HG03045 (cell line): ENCODE measurements at regions not wholly inside any gene's neighbourhood (a gene's known extent, or its start where the extent isn't known, plus 50 kb on each side); places are given as distances from the start of the nearest gene placed in this dataset.
"Not testable (repeated sequence)": the region's sequence is repeated elsewhere in the genome, so short reads cannot be mapped to it uniquely, and the experiment has no call there.

Experiments used
- ATAC-seq: cut with Tn5 transposase; IDR thresholded peaks from one replicate; pipeline ENCODE4 v1.9.1; 2021; ENCODE audit warnings: mild to moderate bottlenecking, moderate library complexity; ENCODE audit not compliant: unreplicated experiment

DNA sequence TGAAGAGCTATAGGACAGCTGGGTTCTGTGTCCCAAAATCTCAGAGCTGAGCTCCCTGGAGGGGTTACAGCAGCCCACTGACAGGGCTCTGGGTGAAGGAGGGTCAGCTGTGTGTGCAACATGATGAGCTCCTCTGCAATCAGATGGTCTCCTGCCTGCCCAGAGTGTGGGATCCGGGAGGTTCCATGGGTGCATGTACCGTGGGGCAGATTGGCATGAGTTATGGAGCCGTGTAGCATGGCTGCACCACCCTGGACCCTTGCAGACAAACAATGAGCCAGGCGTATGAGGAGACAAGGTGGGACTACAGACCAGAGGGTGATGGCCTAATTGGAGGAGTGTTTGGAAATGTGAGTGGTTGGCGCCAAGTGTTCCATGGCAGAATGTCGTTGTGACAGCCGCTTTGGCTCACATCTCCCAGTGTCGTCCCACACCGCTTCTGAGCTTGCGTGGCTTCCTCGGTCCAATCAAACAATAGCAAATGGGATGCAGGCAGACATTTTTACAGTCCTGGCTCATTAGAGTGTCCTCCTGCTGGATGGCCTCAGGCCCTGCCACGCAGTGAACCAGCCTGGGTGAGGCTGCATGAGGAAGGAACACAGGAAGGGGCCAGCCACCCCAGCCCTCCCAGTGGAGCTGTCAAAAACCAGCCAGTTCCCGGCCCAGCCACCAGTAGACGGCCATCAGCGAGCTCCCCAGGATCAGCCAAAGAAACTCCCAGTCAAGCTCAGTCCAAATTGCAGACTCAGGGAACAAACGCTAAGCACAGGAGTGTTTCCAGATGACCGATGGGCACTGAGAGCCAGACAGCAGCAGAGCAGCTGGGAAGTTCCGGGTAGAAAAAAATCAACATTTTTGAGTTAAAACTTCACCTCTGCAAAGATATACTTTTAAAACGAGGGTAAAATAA is 1066.9 kb downstream of the BRD1 start:
- ATAC-seq, result no peak

DNA sequence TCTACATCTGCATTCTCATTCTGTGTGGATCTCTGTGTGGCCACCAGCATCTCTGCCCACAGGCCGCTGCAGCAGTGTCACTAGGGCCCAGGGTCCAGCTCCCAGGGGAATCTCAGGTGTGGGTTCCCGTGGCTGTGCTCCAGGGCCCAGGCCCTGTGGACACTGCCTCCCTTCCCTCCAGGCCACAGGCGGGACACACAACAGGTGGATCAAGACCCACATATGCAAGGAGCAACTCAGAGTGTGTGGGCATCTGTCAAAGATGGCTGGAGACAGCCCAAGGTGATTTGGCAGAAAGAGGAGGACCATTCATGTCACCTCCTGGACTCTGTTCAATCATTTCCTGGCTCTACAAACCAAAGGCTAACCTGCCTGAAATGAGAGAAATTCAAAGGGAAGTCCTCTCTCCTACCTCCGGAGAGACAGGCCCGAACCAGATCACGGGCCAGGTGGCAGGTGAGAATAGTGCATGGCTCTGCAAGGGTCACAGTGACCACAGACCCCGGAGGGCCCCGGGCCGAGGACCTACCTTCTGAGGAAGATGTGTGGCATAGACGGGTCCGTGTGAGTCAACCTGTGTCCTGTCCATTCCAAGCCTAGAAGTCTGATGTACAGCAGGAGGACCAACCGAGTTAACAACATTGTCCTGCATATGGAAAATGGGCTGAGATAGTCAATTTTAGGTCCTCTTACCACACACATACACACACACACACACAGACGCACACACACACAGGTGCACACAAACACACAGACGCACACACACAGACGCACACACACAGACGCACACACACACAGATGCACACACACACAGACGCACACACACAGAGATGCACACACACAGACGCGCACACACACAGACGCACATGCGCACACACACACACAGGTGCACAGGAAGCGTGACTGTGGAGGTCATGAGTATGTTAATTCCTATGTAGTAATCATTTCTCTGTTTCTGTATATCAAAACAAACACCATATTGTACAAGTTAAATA is 1068.5 kb downstream of the BRD1 start:
- no peak for ATAC-seq

DNA sequence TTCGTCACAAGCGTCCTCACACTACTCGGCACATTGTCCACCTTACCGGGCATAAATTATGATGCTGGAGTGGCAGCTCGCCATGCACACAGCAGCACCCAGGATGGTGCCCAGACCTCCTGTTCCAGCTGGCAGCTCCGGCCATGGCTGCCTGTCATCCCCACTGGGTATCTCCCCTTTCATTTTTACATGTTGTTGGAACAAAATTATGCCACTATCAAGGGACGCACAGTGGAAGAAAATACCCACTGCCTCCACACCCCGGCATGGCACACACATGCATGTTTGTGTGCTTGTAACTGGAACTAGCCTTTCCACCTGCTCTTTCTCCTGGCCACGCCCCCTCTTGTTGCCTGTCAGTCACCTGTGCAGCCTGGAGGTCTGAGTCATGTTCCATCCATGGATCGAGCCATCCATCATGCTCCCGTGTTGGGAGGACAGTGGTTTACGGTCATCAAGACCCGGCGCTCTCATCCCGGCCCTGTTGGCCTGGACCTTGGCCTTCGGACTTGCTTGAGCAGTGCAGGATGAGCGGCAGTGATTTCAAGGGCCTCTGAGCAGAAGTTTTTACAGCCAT is 1069.6 kb downstream of the BRD1 start:
- no peak for ATAC-seq

DNA sequence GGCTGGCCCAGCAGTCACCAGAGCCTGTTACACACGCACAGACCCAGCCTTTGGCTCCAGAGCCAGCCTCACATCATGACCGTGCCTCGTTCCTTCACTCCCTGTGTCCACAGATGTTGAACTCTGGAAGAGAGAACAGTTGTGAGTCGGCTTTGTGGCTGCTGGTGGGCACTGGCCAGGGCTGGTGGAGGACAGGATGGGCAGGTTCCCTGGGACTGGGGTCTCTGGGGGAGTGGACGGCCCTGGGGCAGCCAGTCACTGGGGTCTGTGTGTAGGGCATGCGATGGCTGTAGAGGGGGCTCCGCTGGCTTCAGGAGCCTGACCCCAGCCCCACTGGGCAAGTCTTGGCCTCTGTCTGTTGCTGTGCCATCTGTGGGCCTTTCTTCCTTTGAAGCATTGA is 1070.1 kb downstream of the BRD1 start:
- no peak for ATAC-seq

DNA sequence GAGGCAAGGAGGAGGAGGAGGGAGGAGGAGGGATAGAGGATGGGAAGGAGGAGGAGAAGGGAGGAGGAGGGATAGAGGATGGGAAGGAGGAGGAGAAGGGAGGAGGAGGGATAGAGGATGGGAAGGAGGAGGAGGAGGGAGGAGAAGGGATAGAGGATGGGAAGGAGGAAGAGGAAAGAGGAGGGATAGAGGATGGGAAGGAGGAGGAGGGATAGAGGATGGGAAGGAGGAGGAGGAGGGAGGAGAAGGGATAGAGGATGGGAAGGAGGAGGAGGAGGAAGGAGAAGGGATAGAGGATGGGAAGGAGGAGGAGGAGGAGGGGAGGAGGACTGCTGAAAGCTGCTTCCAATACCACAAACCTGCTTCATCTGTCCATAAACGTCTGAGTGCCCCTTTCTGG is 1070.5 kb downstream of the BRD1 start:
- ATAC-seq, result not testable (repeated sequence)

DNA sequence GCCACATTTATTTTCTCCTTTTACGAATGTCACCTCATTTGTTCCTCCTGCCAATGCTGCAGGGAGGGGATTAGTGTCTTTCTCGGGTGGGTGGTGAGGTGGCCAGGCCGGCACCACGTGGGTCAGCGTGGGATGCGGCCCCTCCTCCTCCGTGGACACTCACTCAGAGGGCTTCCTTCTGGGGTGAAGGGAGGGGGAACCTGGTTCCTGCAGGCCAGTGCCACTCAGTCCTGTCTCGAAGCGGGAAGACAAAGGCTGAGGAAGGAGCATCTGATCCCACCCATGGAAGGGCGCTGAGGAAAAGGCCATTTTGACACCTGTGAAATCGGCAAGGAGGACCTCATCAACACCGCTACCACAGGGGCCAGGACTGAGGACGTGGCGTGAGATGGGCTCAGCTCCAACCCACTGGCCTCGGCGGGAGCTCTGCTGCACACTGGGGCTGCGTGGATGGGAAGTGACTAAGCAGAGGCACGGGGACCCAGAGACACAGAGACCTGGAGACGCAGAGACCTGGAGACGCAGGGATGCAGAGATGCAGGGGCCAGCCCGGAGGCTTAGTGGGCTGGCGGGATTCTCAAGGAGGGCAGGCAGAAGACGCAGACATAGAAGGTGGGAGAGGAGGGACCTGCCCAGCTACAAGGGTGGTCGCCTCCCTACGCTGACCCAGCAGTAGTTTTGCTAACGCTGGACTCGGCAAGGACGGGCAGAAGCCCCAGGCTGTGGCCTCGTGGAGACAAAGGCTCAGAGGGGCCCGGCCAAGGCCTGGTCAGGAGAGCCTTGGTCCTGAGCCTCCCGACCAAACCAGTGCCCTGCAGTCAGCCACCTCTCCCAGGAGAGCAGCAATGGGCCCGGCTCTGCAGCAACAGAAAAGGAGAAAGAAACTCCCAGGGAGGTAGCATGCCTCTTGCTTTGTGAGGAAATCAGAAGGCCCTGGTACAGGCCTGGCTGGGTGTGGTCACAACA is 1071.2 kb downstream of the BRD1 start:
- ATAC-seq, result no peak

DNA sequence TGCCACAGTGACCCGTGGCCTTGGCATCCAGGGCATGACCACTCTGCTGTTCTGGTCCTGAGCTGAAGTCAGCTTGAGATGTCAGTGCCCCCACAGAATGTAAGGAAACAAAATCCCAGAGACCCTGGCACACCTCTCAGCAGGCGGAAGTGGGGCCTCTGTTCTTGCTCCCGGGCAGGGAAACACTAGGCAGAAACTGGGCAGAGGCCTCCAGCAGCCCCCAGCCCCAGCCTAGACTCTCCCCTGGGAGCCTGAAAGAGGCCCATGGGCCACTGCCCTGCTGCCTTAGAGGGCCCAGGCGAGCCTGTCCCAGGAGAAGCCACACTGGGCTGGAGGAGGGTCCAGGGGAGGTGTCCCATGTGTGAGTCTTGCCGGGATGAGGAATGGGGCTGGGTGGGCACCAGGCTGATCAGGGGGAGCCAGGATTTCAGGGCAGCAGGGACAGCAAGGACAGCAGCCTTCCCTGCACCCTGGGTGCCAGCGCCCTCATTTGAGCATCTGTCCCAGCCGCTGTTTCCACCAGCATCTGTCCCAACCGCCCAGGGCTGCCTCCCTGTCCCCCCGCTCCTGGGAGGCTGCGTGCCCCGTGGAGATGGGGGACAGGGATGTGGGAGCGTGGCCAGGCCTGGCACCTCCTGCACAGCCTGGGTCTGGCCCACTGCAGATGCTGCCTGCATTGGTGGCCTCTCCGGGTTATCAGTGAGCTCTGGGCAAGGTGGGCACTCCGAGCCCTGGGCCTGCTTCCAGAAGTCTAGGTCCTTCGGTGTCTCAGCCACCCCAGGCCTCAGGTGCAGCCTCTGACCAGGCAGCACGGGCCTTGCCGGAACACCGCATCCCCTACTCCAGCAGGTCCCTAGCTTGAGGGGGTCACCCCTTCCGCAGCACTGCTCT is 1072.4 kb downstream of the BRD1 start:
- no peak for ATAC-seq

DNA sequence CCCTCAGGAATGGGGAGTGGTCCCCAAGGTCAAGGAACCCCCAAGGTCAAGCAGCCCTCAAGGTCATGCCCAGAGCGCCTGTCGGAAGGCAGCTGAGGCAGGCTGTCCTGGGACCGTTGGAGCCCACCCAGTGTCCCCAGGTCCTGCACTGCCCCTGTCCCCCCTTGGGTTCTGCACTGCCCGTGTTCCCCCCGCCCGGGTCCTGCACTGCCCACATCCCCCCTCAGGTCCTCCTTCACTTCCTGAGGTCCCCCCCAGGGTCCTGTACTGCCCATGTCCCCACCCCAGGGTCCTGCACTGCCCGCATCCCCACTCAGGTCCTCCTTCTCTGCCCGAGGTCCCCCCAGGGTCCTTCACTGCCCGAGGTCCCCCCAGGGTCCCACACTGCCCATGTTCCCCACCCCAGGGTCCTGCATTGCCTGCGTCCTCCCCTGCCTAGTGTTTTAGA is 1073.0 kb downstream of the BRD1 start:
- ATAC-seq, result no peak

DNA sequence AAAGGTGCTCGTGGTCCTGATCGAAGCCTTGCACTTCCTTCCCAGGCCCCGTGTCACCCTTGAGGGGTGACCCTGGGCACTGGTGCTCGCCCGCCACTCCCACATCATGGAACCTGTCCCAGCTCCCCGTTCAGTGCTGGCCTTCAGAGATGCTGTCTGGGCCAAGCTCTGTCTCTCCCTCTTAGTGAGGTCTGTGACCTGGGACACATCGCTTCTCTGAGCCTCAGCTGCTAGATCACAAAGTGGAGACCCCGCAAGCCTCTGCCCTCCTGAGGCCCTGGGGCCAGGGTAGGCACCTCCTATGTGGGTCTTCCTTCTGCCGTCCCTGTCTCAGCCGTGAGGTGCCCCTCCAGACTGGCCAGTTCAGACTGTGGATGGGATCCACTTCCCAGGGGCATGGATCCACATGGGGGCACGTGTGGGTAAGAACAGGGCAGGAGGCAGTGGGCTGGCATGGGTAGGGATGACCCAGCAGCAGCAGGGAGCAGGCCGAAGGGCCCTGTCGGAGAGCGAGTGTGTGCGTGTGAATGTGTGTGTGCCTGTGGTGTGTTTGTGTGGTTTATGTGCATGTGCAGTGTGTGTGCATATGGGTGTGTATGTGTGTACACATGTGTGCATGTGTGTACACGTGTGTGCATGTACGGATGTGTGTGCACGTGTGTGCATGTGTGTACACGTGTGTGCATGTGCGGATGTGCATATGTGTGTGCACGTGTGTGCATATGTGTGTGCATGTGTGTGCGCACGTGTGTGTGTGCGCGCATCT is 1073.7 kb downstream of the BRD1 start:
- no peak for ATAC-seq

DNA sequence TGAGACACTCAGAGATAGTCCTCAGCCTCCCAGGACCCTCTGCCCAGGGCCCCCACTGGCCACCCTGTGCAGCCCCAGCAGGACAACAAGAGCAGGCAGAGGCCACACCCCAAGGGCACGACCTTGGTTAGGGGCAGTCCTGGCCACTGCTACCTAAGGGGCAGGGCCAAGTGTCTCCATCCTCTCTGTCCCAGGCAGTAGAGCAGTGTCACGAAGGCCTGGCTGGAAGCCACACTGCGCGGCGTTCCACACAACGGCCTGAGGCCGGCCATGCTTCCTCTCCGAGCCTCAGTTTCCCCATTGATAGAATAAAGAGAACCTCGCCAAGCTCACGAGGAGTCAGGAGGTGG is 1074.3 kb downstream of the BRD1 start:
- no peak for ATAC-seq

DNA sequence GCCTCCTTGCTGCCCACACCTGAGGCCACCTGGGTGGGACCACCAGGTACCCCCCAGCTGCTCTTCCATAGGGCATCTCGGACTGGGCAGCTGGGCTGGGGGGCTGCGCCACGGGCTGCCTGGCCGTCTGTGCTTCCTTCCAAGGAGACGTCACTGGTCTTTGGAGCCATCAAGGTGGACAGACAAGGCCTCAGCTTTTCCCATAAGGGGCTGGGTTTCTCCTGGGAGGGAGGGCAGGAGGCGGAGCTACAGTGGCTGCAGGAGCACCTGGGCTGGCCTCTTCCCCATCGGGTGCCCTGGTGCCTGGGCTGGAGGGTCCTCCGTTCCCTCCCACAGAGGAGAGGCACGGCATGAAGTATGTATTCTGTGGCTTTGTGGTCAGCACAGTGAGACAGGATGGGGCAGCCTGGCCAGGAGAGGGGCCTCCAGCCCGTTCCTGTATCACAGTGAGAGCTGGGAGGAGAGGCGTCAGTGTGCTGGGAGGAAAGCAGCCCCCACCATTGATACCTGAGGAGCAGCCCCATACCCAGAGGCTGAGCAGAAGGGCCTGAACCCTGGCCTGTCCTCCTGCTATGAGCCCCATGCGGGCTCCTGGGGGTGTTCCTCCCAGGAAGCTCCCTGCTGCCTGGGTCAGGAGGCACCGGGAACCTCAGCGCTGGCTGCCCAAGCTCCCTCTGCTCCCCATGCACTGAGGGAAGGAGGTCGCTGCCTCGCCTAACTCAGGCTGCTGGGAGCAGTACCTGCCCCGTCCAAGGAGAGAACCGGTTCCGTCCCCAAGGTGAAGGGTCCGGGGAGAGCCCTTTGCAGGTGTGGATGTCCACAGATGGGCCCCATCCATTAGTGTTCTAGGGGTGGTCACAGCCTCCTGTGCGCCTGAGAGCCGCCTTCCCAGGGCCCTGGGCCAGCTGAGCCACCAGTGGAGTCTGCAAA is 1075.0 kb downstream of the BRD1 start:
- ATAC-seq, result no peak

DNA sequence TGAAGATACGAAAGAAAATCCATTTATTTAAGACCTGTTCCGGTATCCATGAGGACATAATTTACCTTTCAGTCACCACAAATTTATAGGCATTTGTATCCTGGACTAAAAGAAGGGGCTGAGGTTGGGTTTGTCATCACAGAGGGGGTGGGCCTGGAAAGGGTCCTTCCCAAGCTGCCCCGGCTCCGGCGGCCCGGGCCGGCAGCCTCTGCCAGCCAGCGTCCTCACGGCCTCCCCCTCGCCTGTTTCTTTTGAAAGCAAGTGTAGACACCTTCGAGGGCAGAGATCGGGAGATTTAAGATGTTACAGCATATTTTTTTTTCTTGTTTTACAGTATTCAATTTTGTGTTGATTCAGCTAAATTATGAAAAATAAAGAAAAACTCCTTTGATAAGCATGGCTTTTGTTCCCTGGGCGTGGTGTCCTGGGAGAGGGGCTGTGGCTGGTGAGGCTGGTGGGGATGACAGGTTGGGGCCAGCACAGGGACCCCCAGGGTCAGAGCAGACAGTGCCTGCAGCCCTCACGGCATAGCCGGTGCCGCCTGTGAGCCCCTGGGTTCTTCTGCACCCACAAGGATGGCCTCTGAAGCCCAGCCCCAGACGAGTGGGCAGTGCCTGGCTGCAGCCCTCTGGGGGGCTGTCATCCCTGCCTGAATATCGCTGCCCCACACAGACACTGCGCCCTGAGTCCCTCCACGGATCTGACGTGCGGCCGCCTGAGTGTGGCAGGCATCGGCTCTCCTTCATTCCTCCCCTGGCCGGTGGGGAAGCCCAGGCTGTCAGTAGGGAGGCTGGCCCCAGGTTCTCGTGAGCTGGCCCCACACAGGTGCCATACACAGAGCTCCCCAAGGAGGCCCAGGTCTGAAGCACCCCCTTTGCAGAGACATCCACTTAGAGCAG is 1075.9 kb downstream of the BRD1 start:
- ATAC-seq, result no peak

DNA sequence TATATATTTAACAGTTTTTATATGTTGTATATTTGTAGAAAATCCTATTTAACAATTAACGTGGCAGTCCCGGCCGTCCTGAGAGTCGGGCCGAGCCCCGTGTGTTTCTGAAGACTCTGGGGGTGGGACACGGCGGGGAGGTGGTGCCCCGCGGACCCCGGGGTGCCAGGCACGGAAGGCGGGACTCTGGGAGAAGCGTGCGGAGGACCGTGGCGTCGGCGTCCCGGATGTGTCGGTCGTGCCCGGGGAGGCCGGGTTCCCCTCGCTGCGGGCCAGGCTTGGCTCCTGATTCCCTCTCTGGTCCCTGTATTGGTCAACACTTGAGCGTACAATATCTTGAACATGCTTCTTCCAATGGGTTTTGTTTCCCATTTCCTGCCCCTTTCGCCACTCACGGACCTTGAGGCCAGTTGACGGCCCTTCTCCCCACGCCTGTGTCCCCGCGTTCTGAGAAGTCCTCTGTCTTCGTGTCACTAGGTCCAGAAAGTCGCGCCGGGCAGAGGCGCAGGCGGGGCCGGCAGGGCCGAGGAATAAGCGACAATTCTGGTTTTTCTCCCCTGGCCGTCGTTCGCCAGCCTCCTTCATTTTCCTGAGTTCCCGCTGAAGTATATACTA is 1076.7 kb downstream of the BRD1 start:
- ATAC-seq, result no peak

DNA sequence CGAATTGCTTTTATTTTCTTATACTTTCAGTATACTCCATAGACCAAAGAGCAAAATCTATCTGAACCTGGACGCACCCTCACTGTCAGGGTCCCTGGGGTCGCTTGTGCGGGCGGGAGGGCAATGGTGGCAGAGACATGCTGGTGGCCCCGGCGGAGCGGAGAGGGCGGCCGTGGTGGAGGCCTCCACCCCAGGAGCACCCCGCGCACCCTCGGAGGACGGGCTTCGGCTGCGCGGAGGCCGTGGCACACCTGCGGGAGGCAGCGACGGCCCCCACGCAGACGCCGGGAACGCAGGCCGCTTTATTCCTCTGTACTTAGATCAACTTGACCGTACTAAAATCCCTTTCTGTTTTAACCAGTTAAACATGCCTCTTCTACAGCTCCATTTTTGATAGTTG is 1077.4 kb downstream of the BRD1 start:
- ATAC-seq, result no peak

DNA sequence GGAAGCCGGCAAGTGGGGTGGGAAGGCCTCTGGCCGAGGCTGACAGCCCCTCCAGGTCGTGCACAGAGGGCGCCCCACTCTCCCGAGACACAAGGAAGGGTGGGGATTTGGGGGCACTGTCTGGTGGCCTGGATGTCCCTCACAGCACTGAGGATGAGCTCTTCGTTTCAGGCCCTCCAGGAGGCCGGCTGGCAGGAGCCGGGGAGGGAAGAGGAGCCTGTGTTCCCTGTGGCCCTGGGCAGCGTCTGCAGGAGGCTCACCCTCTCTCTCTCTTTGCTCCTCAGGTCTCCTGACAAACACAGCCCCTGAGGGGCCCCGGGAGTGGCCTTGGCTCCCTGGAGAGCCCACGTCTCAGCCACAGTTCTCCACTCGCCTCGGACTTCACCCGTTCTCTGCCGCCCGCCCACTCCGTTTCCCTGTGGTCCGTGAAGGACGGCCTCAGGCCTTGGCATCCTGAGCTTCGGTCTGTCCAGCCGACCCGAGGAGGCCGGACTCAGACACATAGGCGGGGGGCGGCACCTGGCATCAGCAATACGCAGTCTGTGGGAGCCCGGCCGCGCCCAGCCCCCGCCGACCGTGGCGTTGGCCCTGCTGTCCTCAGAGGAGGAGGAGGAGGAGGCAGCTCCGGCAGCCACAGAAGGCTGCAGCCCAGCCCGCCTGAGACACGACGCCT is 1078.0 kb downstream of the BRD1 start:
- ATAC-seq, result no peak
